Activated CD8-positive, alpha-beta memory T cell treated with anti-CD3 and anti-CD28 coated beads for 48 hours (primary cell): ENCODE measurements at regions not wholly inside any gene's neighbourhood (a gene's known extent, or its start where the extent isn't known, plus 50 kb on each side); places are given as distances from the start of the nearest gene placed in this dataset.
"Not testable (repeated sequence)": the region's sequence is repeated elsewhere in the genome, so short reads cannot be mapped to it uniquely, and the experiment has no call there.

Source experiments
- DNase-seq, 3 experiments: peaks; one replicate each; pipeline ENCODE4 v3.0.0-alpha.2; 2020; ENCODE audit warnings: low read depth in 2 of 3, low spot score in 2 of 3

- DNase-seq, result no peak
Measured at GRCh38 chr1:116292929-116293725, 79.9 kb upstream of the ATP1A1 start.

DNA sequence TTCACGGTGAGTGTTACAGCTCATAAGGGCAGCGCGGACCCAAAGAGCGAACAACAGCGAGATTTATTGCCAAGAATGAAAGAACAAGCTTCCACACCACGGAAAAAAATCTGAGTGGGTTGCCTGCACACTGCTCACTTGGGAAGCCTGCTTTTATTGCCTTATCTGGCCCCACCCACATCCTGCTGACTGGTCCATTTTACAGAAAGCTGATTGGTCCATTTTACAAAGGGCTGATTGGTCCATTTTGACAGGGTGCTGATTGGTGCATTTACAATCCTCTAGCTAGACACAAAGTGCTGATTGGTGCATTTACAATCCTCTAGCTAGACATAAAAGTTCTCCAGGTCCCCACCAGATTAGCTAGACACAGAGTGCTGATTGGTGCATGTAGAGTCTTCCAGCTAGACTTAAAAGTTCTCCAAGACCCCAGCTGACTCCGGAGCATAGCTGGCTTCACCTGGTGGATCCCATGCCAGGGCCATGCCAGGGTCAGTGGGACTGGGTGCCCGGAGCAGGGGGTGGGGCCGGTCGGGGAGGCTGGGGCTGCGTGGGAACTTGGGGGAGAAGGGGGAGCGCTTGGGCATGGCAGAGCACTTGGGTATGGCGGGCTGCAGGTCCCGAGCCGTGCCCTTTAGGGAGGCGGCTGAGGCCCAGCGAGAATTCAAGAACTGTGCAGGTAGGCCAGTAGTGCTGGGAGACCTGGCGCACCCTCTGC lies 75.4 kb upstream of the ATP1A1 start:
- DNase-seq, result no peak

DNA sequence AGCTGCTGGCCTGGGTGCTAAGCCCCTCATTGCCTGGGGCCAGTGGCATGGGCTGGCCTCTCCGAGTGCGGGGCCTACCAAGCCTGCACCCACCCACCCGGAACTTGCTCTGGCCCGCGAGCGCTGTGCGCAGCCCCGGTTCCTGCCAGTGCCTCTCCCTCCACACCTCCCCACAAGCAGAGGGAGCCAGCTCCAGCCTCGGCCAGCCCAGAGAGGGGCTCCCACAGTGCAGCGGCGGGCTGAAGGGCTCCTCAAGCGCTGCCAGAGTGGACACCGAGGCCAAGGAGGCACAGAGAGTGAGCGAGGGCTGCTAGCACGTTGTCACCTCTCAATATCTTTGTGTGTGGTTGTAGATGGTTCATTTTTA lies 74.8 kb upstream of the ATP1A1 start:
- DNase-seq, result not testable (repeated sequence)

DNA sequence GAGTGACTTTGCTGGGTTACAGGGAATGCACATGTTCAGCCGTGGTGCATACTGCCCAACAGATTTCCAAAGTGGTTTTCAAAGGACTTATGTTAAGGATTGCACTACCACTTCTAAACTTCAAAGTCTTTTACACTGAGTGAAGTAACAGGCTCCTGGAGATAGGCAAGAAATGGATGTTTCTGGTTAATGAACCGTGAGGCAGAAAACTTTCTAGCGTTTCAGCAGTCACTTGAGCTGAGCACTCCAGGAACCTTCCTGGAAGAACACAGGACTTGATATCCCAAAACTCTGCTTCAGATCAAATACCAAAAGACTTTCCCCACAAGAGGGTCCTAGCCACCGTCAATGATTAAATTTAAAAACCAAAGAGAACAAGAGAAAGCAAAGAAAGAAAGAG lies 74.3 kb upstream of the ATP1A1 start:
- no peak for DNase-seq

DNA sequence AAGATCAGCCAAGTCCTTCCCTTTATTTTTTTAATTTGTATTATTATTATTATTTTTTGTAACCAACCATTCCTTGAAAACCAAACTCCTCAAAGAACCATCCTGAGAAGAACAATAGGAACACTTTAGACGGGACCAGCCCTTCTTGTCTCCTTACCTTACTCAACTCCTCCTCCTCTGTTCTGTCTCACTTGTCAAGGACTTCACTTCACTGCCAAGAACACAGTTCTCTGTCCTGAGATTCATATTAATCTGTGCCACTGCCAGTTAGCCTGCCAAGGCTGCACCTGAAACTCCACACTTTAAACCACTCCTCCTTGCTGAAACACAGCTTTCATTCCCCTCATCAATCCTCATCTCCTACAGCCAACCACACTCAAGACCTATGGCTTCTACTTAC lies 73.8 kb upstream of the ATP1A1 start:
- DNase-seq, result no peak

- DNase-seq, result no peak
Measured at GRCh38 chr1:116302281-116302680, 70.8 kb upstream of the ATP1A1 start.

DNA sequence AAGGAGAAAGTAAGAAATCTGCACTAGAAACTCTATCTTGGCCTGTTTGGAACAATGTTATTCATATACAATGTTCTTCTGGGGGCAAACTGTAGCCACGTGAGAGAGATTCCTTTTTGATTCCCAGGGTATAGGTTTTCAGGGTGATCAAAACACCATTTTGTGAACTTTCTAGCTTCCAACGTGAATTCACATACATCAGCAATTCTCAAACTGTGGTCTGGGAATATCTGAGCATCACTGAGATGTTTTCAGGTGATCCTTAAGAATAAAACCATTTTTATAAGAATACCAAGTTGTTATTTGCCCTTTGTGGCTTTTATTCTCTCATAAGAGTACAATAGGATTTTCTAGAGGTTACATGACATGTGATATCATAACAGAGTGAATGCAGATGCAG lies 66.9 kb upstream of the ATP1A1 start:
- DNase-seq, result no peak

DNA sequence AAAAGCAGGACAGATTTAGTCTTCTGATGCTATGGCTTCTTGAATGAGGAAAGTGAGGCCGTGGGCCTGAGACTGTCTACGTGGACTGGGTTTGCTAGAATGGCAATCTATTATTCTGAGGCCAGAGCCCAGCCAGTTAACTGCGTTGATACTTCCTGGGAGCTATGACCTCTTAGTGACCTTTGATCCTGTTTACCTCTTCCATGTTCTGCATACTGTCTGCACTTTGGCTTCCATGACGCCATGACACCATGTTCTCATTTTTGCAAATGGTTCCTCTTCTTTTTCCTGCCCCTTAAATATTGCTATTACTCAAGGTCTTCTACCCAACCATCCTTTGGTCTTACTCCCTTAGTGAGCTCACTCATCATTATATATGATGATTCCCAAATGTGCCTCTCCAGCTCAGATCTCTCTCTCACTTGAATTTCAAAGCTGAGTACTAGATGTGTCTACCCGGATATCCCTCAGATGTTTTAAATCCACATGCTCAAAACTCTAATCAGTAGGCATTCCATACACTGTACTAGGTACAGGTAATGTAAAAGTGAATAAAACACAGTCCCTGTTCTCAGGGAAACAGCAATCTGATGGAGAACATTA lies 66.1 kb upstream of the ATP1A1 start:
- no peak for DNase-seq

DNA sequence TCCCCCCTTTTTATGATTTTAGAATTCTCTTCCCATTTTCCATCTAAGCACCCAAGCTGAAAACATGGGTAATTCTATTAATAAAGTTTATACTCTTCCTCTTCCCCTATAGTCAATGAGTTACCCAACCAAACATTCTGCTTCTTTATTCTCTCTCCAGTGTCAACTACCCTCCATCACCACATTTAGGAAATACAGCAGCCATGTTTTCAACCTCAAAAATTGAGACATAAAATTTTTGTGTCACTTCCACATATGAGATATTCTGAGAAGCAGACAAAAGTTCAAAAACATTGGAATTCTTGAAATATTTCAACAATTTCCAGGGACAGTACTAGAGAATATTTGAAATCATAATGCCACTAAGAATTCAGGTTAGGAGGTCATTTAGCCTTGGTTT lies 64.8 kb upstream of the ATP1A1 start:
- DNase-seq, result no peak

- DNase-seq, result no peak
Measured at GRCh38 chr1:116309090-116309870, 63.8 kb upstream of the ATP1A1 start.

- DNase-seq, result no peak
Measured at GRCh38 chr1:116310180-116310579, 62.9 kb upstream of the ATP1A1 start.

- no peak for DNase-seq
Measured at GRCh38 chr1:116311193-116311592, 61.9 kb upstream of the ATP1A1 start.

- DNase-seq, result no peak
Measured at GRCh38 chr1:116311756-116312680, 61.0 kb upstream of the ATP1A1 start.

DNA sequence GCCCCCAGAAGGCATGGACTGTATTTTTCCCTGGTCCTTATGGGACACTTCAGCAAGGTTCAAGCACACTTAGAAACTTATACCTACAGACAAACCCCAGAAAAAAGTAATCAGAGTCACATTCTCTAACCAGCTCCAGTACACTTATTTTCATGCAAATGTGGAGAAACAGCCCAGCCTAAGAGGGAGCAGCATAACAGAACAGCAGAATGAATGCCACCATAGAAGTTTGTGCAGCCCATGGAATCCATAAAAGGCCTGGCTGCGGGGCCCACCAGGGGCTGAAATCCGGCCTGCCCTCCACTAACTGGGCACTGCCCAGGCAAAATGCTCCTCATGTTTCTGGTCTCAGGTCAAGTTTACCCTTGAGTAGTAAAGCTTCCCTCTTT lies 60.4 kb upstream of the ATP1A1 start:
- DNase-seq, result no peak

GRCh38 chr1:116313776-116314175 lies 59.3 kb upstream of the ATP1A1 start:
- no peak for DNase-seq

- DNase-seq, result no peak
Measured at GRCh38 chr1:116314305-116314919, 58.6 kb upstream of the ATP1A1 start.

GRCh38 chr1:116316373-116316772 lies 56.7 kb upstream of the ATP1A1 start:
- no peak for DNase-seq

GRCh38 chr1:116318897-116319296 lies 54.1 kb upstream of the ATP1A1 start:
- no peak for DNase-seq

DNA sequence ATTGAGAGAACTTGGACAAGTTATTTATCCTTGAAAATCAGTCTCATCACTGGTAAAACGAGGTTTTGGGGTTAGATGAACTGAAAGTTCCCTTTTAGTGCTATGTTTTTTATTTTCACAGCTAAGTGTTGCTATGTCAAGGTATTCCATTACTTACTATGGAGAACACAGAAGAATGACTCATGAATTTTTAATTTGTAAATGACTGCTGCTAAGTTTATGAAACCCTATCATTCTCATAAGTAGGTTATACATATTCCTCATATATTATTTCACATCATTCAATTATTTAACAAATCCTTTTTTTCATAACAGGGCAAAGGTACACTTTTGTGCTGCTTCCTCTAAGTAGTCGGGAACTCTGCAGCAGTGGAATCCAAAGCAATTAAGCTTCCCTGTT lies 52.2 kb upstream of the ATP1A1 start:
- DNase-seq, result no peak

DNA sequence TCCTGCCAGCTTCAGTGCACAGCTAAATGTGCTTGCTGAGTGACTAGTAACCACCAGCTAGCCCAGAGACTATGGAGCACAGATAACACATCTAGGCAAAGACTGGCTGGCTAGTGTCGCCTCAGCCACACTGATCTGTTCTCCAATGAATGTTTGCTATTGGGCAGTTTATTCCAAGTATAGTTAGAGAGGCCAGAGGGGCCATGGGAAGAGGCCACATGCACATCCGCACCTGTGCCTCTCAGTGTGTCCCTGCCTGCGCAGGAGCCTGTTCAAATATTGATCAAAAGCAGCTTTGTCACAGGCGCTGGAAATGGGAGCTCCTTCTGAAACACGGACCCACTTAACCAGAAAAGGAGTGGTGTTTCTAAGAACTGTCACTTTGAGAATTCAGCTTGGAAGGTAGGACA lies 51.3 kb upstream of the ATP1A1 start:
- no peak for DNase-seq
